Activated CD4-positive, alpha-beta T cell treated with anti-CD3 and anti-CD28 coated beads, Interleukin-2, amount 10 ng/mL, durations not matched to agents 24 days and 14 days (primary cell): ENCODE measurements at regions not wholly inside any gene's neighbourhood (a gene's known extent, or its start where the extent isn't known, plus 50 kb on each side); places are given as distances from the start of the nearest gene placed in this dataset.

Experiments
- DNase-seq: peaks from one replicate; pipeline ENCODE4 v3.0.0; 2022
- H3K27ac Mint-ChIP-seq: one replicate; pipeline ENCODE4 v1.8.0; 2022; ENCODE audit warnings: mild to moderate bottlenecking, mixed read lengths
- H3K27me3 Mint-ChIP-seq: one replicate; pipeline ENCODE4 v1.8.0; 2022; ENCODE audit warnings: mixed read lengths
- H3K36me3 Mint-ChIP-seq: one replicate; pipeline ENCODE4 v1.8.0; 2022; ENCODE audit warnings: low read depth, mild to moderate bottlenecking, mixed read lengths
- H3K4me1 Mint-ChIP-seq: one replicate; pipeline ENCODE4 v1.8.0; 2021; ENCODE audit warnings: mixed read lengths
- H3K4me3 Mint-ChIP-seq: one replicate; pipeline ENCODE4 v1.8.0; 2022; ENCODE audit warnings: mild to moderate bottlenecking, moderate library complexity, mixed read lengths
- H3K9me3 Mint-ChIP-seq: one replicate; pipeline ENCODE4 v1.8.0; 2021; ENCODE audit warnings: mixed read lengths
- intact Hi-C: fragments of 100-400 bp; cut with micrococcal nuclease; formaldehyde crosslinking; loops from one replicate; pipeline ENCODE4 v1.15.1; 2023

DNA sequence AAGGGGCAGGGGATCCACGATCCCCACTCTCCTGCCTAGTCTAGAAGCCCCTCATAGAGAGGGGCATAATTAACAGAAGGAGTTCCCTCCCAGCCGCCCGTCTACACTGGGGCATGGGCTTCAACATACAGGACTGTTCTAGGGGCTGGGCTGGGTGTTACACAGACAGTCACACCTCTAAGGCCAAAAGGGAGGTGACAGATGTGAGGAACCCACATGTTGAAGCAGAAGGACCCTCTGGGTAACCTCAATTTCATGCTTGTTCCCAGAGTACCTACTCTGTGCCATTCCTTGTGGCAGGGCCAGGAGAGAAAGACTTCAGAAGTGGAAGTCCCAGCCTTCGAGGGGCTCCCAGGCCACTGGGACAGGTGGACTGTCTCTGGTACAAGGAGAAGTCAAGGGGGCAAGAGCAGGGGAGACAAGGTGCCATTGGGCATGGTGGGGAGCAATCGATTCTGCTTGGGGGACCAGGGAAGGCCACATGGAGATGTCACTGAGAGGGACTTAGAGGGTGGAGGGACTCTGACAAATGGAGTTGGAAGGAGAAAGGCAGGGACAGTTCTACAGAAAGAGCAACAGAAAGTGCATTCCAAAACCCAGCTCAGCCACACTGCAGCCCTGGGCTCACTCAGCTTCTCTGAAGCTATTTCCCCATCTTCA lies 71.3 kb downstream of the CPN2 start:
- Mint-ChIP-seq H3K36me3 (no peaks in the 10 kb centered on the region), H3K4me1 (peaks cover 7% of the 10 kb centered on the region), H3K4me3 (no peak overlapping the region), H3K9me3 (no peaks in the 10 kb centered on the region), H3K27me3 (peaks cover 1% of the 10 kb centered on the region), H3K27ac (no peak overlapping the region)
- intact Hi-C loops, result no loop called here
- DNase-seq, result no peak

DNA sequence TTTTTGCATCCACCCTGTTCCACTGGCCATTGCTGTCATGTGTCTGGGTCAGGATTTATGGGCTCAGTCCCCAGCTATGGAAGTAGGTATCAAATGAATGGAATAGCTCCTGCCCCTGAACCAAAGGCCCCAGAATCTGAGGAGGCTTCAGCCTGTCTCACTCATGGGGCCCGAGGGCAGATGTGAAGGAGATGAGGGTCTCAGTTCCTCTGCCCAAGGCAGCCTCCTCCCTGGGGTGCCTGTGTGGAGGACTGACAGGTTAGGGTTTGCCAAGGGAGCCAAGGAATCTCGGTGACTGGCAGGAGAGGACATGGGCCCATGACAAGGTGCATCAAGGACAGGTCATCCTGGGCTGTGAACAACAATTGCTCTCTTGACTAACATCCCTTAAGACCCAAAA lies 70.4 kb downstream of the CPN2 start:
- no peak overlapping the region for H3K27ac Mint-ChIP-seq

DNA sequence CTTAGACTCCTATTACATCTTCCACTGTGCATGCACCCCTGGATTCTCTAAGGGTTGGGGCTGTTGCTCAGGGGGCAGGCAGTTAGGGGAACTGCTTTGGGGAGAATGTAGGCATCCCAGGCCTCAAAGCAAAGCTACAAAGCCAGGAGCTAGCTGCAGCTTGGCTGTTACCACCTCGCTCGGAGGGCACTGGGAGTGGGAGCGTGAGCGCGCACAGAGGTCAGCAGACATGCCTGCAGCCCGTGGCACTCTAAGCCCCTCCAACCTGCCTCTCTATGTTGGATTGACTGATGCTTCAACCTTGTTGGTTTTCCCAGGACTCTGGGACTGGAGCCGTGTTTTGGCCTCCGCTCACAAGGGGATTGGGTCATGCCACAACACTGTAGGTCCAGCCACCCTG lies 69.8 kb downstream of the CPN2 start:
- no peak for DNase-seq
- H3K27ac Mint-ChIP-seq, result no peak overlapping the region

More for the DNA sequence above, 70.4 kb downstream of the CPN2 start:
- intact Hi-C loops, result no loop called here
- Mint-ChIP-seq H3K4me3 (no peak overlapping the region), H3K4me1 (peaks cover 2% of the 10 kb centered on the region), H3K9me3 (no peaks in the 10 kb centered on the region), H3K36me3 (no peaks in the 10 kb centered on the region), H3K27me3 (peaks cover 1% of the 10 kb centered on the region)
- no peak for DNase-seq

DNA sequence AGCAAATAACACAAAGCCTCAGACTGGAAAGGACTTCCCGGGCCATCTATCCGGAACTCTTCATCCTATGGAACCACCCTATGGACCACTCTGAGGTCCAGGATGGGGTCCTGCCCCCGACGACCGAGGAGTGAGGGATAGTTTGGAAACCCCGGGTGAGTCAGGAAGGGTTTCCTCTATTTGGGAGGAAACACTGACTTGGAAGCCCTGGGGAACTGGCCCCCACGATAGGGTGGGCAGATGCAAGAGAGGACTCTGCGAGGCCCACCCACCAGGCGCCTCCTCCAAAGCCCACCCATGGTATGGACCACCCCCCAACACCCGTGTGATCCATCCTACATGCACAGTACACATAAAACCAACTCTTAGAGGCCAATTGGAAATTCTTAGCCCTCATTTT lies 69.4 kb downstream of the CPN2 start:
- H3K4me1 Mint-ChIP-seq, result no peaks in the 10 kb centered on the region
- DNase-seq, result no peak
- H3K4me3 Mint-ChIP-seq, result no peak overlapping the region
- no peak overlapping the region for H3K27ac Mint-ChIP-seq
- peaks cover 1% of the 10 kb centered on the region for H3K27me3 Mint-ChIP-seq
- intact Hi-C loops, result no loop called here
- no peaks in the 10 kb centered on the region for H3K36me3 Mint-ChIP-seq
- H3K9me3 Mint-ChIP-seq, result no peaks in the 10 kb centered on the region

More for the DNA sequence above, 69.8 kb downstream of the CPN2 start:
- H3K4me3 Mint-ChIP-seq, result no peak overlapping the region
- no peaks in the 10 kb centered on the region for H3K4me1 Mint-ChIP-seq
- intact Hi-C loops, result no loop called here
- no peaks in the 10 kb centered on the region for H3K36me3 Mint-ChIP-seq
- peaks cover 1% of the 10 kb centered on the region for H3K27me3 Mint-ChIP-seq
- no peaks in the 10 kb centered on the region for H3K9me3 Mint-ChIP-seq

DNA sequence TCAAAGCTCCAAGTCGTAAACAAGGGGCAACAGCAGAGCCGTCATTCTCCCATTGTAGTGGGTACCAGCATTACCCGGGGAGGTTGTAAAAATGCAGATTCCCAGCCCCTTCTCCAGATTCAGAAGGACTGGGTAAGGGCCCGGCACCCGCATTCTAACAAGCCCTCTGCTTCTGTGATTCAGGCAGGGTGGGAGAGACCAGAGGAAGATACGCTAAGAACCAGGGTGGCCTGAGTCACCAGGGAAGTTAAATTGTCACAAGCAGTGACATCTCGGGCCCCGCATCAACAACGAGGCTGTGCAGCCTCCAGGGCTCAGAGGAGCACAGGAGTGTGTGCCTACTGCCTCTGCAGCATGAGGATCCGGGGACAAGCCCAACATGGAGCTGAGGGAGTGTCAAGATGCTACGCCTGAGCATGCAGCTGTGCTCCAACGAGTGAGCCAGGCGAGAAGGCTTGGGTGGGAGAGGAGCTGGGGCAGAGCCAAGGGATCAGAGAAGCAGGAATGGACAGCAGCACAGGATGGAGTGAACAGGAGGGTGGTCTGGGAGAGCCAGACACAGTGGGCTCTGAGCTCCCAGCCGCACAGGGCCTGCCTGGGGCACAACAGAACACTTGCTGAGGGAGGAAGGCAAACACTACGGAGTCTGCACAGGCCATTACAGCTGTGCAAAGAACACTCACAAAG lies 68.5 kb downstream of the CPN2 start:
- H3K36me3 Mint-ChIP-seq, result no peaks in the 10 kb centered on the region
- no peak overlapping the region for H3K27ac Mint-ChIP-seq
- no peaks in the 10 kb centered on the region for H3K9me3 Mint-ChIP-seq
- no peak overlapping the region for H3K4me3 Mint-ChIP-seq
- intact Hi-C loops, result no loop called here
- no peak for DNase-seq
- H3K27me3 Mint-ChIP-seq, result peaks cover 4% of the 10 kb centered on the region
- H3K4me1 Mint-ChIP-seq, result no peaks in the 10 kb centered on the region

DNA sequence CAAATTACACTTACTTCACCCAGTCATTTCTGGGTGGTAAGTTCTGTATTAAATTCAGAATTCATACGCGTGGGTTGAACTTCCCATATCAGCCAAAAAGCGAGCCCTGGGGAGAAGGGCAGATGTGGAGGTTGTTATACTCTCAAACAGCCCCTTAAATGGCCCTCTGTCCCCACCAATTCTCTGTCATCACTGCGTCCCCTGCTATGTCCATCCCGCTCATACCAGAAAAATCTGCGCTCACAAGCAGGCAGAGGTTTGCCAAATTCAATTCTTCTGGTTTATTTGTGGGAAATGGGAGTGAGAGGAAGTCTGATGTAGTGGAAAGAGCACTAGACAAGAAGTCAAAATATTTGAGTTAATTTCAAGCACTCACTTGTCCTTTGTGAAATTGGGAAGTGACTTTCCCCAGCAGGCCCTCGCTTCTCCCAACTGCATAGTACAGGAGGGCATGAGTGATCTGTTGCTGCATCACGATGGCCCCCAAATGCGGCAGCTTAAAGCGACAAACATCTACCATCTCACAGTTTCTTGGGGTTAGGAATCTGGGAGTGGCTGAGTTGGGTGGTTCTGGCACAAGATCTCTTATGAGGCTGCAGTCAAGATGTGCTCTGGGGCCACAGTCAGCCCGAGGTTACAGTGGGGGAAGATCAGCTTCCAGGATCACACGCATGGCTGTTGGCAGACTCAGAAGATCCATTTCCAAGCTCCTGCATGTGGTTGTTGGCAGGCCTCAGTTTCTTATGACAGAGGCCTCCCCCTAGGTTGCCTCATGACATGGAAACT lies 67.7 kb downstream of the CPN2 start:
- Mint-ChIP-seq H3K4me3 (no peak overlapping the region), H3K9me3 (no peaks in the 10 kb centered on the region), H3K36me3 (no peaks in the 10 kb centered on the region), H3K27me3 (peaks cover 8% of the 10 kb centered on the region), H3K4me1 (no peaks in the 10 kb centered on the region), H3K27ac (no peak overlapping the region)
- no peak for DNase-seq
- intact Hi-C loops, result no loop called here

DNA sequence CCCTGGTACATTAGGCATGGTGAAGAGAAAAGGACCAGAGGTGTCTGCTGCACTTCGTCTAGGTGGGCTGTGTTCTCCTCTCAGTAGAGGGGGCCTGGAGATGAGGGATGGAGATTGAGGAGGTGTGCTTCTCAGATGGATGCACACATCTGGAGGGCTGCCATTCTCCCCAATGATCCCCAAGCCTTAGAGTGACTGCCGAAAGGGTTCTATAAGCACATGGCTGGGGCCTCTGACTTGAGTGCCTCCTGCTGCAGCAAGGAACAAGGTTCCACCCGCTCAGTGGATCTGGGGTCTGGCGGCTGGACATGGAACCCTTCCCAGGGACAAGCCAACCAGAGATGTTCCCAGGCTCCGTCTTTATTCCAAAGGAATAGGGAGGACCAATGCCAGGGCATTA lies 66.8 kb downstream of the CPN2 start:
- intact Hi-C loops, result no loop called here
- Mint-ChIP-seq H3K4me1 (no peaks in the 10 kb centered on the region), H3K9me3 (no peaks in the 10 kb centered on the region), H3K36me3 (no peaks in the 10 kb centered on the region), H3K27ac (no peak overlapping the region), H3K27me3 (peaks cover 13% of the 10 kb centered on the region), H3K4me3 (no peak overlapping the region)
- no peak for DNase-seq

DNA sequence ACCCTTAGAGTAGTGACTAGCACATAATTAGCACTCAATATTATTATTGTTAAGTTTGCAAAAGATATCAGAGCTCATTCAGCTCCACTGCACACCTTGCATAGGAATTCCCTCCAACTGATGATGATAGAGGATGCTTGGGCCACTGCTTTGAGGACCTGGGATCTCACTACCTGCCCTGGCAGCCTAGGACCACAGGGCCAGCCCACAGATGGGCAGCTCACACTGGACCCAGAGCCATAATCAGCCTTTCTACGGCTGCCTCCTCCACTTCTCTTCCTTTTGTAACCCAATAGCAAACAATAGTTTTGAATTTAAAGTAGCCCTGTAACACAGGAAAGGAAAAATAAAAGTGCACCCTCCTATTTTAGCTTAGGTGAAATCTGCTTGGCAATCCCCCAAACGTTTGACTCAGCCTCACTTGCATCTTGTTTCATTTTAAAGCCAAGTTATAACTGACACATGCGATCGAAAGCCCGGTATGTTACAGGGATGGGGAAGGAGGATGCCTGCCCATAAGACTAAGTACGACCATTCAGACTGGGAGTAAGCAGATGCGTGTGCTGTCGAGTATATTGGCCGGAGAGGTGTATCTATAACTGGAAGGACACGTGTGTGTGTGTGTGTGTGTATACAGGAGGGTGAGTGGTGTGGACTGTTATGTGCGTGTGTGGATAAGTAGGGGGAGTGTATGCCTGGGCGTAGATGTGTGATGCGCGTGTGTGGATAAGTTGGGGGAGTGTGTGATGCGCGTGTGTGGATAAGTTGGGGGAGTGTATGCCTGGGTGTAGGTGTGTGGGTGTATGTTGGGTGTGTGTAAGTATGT lies 65.9 kb downstream of the CPN2 start:
- H3K27me3 Mint-ChIP-seq, result peaks cover 17% of the 10 kb centered on the region
- no peak overlapping the region for H3K27ac Mint-ChIP-seq
- no peak for DNase-seq
- intact Hi-C loops, result no loop called here
- H3K4me3 Mint-ChIP-seq, result no peak overlapping the region
- H3K36me3 Mint-ChIP-seq, result peaks cover 2% of the 10 kb centered on the region
- no peaks in the 10 kb centered on the region for H3K4me1 Mint-ChIP-seq
- H3K9me3 Mint-ChIP-seq, result peaks cover 3% of the 10 kb centered on the region

DNA sequence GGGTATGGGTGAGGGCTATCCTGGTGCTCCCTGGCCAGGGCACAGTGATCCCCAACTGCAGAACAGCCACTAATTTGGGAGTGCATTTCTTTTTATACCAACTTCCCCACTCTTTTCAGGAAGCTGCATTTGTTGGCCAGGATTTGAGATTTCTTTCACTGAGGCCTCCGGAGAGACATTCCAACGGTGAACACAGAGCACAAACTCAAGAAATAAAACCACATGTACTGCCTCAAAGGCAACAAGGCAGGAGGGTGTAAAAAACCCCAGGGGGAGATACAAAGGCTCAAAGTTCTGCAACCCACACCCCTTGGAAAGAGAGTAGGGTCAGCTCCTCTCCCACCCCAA lies 65.3 kb downstream of the CPN2 start:
- Mint-ChIP-seq H3K27me3 (peaks cover 18% of the 10 kb centered on the region), H3K4me1 (no peaks in the 10 kb centered on the region), H3K4me3 (no peak overlapping the region), H3K27ac (no peak overlapping the region), H3K36me3 (peaks cover 2% of the 10 kb centered on the region), H3K9me3 (peaks cover 4% of the 10 kb centered on the region)
- intact Hi-C loops, result no loop called here
- DNase-seq, result no peak

DNA sequence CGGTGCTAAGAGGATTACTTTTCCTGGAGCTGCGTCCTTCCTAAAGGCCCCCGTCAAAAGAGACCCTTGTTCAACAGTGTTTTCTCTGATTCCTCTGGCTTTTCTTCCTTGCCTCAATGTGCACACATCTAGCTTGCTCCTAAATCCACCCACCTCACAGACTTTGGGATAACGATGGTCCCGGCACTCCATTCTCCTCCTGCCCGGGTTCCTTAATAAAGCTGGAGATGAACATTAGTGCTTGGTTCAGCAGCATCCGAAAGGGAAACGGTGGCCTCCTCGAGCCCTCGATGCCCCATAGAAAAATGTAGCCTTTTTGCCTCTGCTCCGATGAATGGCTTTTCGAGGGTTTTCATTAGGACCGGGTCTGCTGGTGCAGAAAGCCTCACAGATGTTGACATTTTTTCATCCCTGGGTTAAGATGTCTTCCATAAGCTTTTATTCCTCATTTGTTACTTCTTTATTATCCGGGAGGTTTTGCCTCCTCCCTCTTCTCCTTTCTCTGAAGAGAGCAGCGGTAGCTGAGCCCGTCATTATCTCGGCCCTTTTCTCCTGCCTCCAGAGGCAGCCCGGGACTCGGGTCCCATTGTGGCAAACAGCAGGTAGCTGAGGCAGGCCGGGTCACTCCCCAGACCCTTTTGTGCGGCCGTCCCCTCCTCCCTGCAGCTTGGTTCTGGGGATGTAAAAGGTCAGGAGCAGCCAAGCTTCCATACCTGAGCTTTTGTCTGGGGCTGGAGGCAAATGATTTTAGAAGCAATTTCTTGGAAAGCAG lies 64.6 kb downstream of the CPN2 start:
- Mint-ChIP-seq H3K9me3 (peaks cover 7% of the 10 kb centered on the region), H3K36me3 (peaks cover 3% of the 10 kb centered on the region), H3K27ac (no peak overlapping the region), H3K4me3 (no peak overlapping the region), H3K27me3 (peaks cover 22% of the 10 kb centered on the region), H3K4me1 (no peaks in the 10 kb centered on the region)
- no peak for DNase-seq
- intact Hi-C loops, result no loop called here

DNA sequence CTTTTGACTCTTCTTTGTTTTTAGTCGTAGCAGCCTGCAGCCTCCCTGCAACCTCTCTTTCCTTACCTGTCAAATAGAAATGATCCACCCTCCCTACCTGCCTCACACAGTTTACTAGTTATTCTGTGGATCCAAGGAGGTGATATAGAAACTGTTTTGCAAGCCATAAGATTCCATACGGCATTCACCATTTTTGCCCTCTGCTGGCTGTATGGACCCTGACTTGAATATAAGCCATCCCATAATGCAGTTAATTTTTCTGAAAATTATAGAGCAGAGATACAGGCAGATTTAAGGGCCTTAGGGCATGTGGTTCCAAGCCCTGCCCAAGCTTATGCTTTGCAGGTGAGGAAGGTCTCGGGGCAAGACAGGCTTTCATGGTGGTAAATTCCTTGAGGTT lies 63.8 kb downstream of the CPN2 start:
- H3K9me3 Mint-ChIP-seq, result peaks cover 10% of the 10 kb centered on the region
- no peak for DNase-seq
- H3K4me3 Mint-ChIP-seq, result no peak overlapping the region
- H3K4me1 Mint-ChIP-seq, result no peaks in the 10 kb centered on the region
- no peak overlapping the region for H3K27ac Mint-ChIP-seq
- peaks cover 25% of the 10 kb centered on the region for H3K27me3 Mint-ChIP-seq
- peaks cover 6% of the 10 kb centered on the region for H3K36me3 Mint-ChIP-seq
- intact Hi-C loops, result no loop called here

DNA sequence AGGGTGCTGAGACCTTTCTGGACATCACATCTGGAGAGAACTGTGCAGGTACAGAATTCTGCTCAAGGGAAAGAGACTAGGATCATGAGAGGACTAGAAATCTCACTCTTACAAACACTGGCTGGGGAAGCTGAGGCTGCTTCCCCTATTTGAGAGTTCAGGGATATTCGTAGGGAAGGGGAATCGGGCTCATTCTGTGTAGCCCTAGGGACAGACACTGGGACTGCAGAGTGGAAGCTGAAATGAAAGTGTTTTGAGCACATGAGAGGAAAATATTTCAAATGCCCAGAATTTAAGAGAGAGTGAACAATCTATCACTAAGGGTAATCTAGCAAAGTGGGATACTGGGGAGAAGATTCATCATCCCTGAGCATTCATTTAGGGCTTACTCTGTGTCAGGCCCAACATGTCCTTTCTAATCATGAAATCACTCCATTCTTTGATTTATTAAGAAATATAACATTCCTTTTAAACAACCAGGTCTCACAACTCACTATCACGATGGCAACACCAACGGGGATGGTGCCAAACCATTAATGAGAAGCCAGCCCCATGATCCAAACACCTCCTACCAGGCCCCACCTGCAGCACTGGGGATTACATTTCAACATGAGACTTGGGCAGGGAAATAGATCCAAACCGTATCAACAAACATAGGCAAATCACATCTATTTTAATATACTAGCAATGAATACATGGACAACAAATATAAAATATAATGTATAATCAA lies 63.0 kb downstream of the CPN2 start:
- peaks cover 8% of the 10 kb centered on the region for H3K36me3 Mint-ChIP-seq

More for the DNA sequence above, 63.0 kb downstream of the CPN2 start:
- Mint-ChIP-seq H3K9me3 (peaks cover 10% of the 10 kb centered on the region), H3K27me3 (peaks cover 28% of the 10 kb centered on the region), H3K4me3 (no peak overlapping the region), H3K27ac (no peak overlapping the region), H3K4me1 (no peaks in the 10 kb centered on the region)
- no peak for DNase-seq
- intact Hi-C loops, result no loop called here
